RWPE1 (cell line): ENCODE measurements at regions not wholly inside any gene's neighbourhood (a gene's known extent, or its start where the extent isn't known, plus 50 kb on each side); places are given as distances from the start of the nearest gene placed in this dataset.

Experiments used
- CTCF ChIA-PET: fragments of 350-600 bp; sonication (Branson Sonifier 250); formaldehyde crosslinking; extraction: SDS; loops from one replicate; lab custom pipeline; 2021; lab: Yijun Ruan, JAX
- POLR2A ChIA-PET: fragments of 400-600 bp; formaldehyde crosslinking; extraction: SDS; loops from one replicate; lab custom pipeline; 2020; ENCODE audit warnings: antibody characterized with exemption; ENCODE audit not compliant: low non-redundant PET; lab: Yijun Ruan, JAX
- DNase-seq: peaks from one replicate; pipeline ENCODE4 v3.0.0; 2012; ENCODE audit warnings: low spot score
- H3K27ac ChIP-seq: fragments of 450-650 bp; 2 replicates; pipeline ENCODE4 v1.5.1; 2017
- CTCF ChIP-seq: fragments of 450-650 bp; conservative IDR thresholded peaks from 2 replicates; pipeline ENCODE4 v1.5.1; 2017; ENCODE audit warnings: low read depth, mild to moderate bottlenecking

- CTCF ChIA-PET = interaction anchor here (0.6 to 0.7 kb wide), 3 partner anchors 21 to 1757 kb away, joined by 3 to 4 read pairs (median 3); no protein-coding TSS in a partner anchor
- H3K27ac ChIP-seq = no peak overlapping the region
- POLR2A ChIA-PET = no interaction called here
- no peak for TF ChIP-seq CTCF
- DNase-seq = no peak
Observed at GRCh38 chr12:85568395-85569103, 267.7 kb downstream of the RASSF9 start.

GRCh38 chr12:85569261-85569660 is 266.9 kb downstream of the RASSF9 start:
- no peak for TF ChIP-seq CTCF
- ChIA-PET POLR2A (no interaction called here), CTCF (interaction anchor here (0.6 to 0.7 kb wide), 2 partner anchors 540 to 1757 kb away, joined by 3 read pairs; no protein-coding TSS in a partner anchor)
- no peak overlapping the region for H3K27ac ChIP-seq
- DNase-seq = peak; percentile 20

- no peak overlapping the region for H3K27ac ChIP-seq
- POLR2A ChIA-PET = no interaction called here
- TF ChIP-seq CTCF = no peak
- CTCF ChIA-PET = no interaction called here
- no peak for DNase-seq
Observed at GRCh38 chr12:85572956-85573355, 263.3 kb downstream of the RASSF9 start.

- no peak for TF ChIP-seq CTCF
- ChIA-PET POLR2A (no interaction called here), CTCF (interaction anchor here (0.9 kb wide), 1 partner anchor 69 kb away, joined by 4 read pairs; no protein-coding TSS in a partner anchor)
- no peak for DNase-seq
- no peak overlapping the region for H3K27ac ChIP-seq
Observed at GRCh38 chr12:85573635-85574214, 262.5 kb downstream of the RASSF9 start.

GRCh38 chr12:85574291-85574690 is 261.9 kb downstream of the RASSF9 start:
- CTCF ChIA-PET = interaction anchor here (0.6 to 1.9 kb wide), 4 partner anchors 68 to 293 kb away, joined by 3 to 28 read pairs (median 4); no protein-coding TSS in a partner anchor

More at GRCh38 chr12:85574291-85574690, 261.9 kb downstream of the RASSF9 start:
- DNase-seq = no peak
- no peak overlapping the region for H3K27ac ChIP-seq
- no peak for TF ChIP-seq CTCF
- POLR2A ChIA-PET = no interaction called here
